Stimulated activated CD4-positive, alpha-beta T cell treated with anti-CD3 and anti-CD28 coated beads, Interleukin-4, amount 100 ng/mL, for 48 hours (primary cell): ENCODE measurements at regions not wholly inside any gene's neighbourhood (a gene's known extent, or its start where the extent isn't known, plus 50 kb on each side); places are given as distances from the start of the nearest gene placed in this dataset.
"Not testable (repeated sequence)": the region's sequence is repeated elsewhere in the genome, so short reads cannot be mapped to it uniquely, and the experiment has no call there.

ENCODE experiments used
- DNase-seq, 2 donors: peaks; one replicate each; pipeline ENCODE4 v3.0.0-alpha.2; 2020; ENCODE audit warnings: low read depth in 2 of 2

GRCh38 chr2:109669731-109670130 is 55.6 kb downstream of the SOWAHC start:
- no peak for DNase-seq

- no peak for DNase-seq
These were observed 56.6 kb downstream of the SOWAHC start for GRCh38 chr2:109670556-109671411.

DNA sequence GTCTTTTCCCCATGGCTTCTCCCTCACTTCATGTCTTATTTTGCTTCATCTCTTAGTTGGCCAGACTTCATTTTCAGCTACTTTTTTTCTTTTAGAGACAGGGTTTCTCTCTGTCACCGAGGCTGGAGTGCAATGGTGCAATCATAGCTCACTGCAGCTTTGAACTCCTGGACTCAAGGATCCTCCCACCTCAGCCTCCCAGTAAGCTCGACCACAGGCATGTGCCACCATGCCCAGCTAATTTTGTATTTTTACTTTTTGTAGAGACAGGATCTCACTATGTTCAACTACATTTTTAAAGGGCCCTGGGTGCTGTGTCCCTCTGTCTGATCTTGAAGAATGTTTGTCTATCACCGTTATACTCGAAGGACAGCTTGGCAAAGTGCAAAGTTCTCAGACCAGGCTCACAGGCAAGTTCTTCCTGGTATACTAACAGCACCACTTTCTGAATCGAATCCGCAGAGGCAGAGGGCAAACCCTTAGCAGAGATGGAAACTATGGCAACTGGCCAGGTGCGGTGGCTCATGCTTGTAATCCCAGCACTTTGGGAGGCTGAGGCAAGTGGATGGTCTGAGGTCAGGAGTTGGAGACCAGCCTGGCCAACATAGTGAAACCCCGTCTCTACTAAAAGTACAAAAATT is 60.9 kb downstream of the SOWAHC start:
- no peak for DNase-seq

GRCh38 chr2:109675666-109676345 is 61.6 kb downstream of the SOWAHC start:
- no peak for DNase-seq

DNA sequence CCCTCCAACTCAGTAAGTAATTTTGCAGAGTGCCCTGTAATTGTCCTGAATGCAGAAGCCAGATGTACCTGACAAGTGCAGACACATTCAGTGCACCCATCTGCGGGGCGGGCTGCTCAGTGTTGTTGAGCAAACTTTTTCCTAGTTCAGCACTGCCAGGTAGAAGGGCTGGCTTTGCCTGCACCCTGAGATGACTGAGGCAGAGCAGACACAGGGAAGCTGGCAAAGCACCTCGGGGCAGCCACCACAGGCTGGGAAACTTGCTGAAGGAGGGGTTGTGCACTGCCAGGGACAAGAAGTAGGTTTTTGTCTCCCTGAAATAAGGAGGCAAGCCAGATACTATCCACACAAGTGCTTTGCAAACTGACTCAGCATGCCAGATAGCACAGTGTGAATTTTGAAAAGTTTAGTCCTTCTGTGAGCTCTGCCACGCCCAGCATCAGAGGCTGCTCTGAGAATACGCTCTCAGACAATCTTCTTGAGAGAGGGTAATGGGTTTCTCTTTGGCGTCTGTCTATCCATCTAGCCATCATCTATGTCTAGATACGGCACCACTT is 62.3 kb downstream of the SOWAHC start:
- DNase-seq = no peak

- DNase-seq = not testable (repeated sequence)
These were observed 63.1 kb downstream of the SOWAHC start for GRCh38 chr2:109677121-109677731.

DNA sequence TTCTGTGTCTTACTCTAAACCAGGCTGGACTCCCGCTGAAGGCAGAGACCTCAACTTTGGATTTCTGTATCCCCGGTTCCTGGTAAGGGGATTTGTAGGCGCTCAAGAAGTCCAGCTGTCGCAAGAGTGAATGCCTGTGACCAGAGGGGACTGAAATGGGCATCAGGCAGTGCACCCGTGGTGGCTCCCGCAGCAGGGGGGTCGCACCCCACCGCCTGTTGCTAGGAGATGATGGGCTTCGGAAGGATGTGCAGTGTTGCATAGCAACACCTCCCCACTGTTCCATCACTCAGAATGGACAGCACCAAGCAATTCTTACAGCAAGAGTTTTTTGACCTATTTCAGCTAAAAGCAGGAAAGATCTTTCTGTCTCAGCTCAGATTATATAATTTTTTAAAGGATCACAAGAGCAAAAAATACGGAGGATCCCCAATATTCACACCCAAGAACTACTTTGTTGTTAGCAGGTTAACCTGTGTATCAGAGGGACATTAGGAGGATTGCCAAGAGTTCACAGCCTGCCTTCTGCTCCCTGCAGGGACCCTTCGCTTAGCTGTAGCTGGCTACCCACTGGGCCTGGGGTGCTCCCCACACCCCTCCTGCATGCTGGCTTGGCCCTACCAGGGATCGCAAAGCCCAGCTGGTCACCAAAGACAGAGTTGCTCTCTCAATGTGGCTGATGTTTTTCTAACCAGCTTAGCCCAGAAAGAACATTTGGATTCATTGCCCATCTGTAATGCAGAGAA is 63.8 kb downstream of the SOWAHC start:
- no peak for DNase-seq

DNA sequence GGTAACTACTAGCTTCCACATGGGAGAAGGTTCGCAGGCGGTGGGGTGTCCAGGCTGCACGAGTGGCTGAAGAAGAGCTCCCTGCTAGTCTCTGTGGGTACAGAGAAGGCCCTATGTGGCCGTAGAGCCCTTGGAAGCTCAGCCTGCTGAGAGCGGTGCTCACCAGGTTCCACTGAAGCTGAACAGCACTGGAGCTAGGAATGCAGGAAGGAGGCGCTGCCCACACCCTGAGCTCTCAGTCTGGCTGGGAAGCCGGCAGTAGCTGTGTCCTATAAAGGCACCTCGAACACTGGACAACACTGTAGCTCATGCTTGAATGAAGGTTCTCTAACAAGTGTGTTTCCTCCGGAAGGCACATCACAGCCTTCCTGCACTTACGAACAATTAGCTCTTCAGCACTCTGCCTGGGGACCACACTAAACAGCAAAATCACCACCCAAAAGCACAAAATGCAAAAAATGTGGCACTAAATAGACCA is 64.6 kb downstream of the SOWAHC start:
- DNase-seq = not testable (repeated sequence)

- no peak for DNase-seq
These were observed 65.1 kb downstream of the SOWAHC start for GRCh38 chr2:109679225-109679624.

DNA sequence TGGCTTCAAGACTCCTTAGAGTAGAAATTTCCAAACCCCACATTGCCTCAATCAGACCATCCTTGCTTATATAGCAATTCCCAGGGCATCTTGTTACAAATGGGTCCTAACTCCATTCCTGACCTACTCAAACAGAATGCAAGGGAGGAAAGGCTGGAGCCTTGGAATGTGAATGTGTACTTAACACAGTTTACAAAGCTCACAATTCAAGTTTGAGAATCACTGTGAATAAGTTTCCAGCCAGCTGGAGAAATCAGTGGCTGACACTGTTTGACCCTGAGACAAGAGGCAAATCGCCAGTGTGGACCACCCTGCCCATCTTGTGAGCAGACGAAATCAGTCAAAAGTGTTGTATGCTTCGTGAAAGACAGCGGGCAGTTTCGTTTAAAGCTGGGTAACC is 65.5 kb downstream of the SOWAHC start:
- DNase-seq = no peak

- no peak for DNase-seq
These were observed 66.5 kb downstream of the SOWAHC start for GRCh38 chr2:109680523-109681297.

DNA sequence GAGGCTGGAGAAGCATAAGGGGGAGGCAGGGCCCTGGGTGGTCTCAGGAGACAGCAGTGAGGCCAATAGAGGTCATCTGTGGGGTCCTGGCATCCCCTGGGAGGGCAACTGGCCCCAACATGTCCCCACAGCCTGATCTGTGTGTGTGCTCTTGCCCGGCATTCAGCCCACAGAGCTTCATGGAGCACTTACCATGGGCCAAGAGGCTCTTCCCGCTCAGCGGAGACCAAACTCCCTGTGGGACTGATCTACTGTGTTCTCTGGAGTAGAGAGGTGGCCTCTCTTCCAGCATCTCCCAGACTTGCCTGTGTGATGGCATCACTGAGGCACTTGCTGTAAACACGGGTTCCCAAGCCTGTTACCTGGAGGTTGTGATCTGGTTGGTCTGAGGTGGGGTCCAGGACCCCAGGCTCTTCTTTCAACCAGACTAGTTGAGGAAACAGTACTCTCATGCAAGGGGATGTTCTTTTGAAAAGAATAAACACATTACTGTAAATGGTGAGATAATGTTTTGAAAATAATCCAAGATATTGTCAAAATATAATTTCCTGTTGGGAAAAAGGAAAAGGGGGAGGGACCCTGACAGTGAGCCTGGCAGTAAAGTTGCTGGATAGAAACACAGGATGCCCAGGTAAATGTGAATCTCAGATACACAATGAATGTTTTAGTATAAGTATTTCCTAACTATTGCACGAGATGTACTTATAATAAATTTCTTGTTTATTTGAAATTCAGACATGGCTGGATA is 67.6 kb downstream of the SOWAHC start:
- no peak for DNase-seq

GRCh38 chr2:109683452-109683851 is 69.3 kb downstream of the SOWAHC start:
- no peak for DNase-seq

DNA sequence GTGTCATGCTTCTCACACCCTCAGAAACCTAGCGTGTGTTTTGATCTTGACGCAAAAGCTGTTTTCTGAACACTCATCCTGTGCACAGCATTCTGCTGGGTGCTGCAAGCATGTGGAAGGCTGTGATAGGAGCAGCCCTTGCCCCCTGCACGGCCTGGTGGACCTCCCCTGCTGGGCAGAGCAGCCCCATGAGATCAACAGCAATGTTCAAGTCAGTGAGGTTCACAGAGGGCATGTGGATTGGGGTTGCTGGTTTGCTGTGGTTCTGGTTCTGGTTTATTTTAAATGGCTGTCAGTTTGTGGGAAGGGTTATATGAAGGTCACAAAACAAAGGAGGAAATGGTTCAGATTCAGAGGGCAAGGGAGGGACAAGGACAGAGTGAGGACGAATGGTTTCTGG is 71.3 kb downstream of the SOWAHC start:
- no peak for DNase-seq

DNA sequence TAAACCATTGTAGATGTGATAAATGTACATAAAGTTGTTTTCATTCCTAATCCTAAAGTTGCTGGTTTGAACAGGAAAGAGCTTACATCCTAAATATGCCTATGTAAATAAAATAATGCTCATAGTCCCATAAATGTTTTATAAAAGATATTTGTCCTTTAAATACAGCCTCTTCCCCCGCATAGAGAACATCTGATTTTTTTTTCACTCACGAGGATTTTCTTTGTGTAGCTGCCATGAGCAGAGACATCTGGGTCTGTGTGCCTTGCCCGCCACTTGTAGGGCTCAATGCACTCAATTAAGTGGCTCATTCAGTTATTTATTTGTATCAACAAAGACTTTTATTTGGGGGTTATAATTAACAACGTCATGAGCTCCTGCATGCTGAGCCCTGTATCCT is 72.8 kb downstream of the SOWAHC start:
- DNase-seq = no peak

DNA sequence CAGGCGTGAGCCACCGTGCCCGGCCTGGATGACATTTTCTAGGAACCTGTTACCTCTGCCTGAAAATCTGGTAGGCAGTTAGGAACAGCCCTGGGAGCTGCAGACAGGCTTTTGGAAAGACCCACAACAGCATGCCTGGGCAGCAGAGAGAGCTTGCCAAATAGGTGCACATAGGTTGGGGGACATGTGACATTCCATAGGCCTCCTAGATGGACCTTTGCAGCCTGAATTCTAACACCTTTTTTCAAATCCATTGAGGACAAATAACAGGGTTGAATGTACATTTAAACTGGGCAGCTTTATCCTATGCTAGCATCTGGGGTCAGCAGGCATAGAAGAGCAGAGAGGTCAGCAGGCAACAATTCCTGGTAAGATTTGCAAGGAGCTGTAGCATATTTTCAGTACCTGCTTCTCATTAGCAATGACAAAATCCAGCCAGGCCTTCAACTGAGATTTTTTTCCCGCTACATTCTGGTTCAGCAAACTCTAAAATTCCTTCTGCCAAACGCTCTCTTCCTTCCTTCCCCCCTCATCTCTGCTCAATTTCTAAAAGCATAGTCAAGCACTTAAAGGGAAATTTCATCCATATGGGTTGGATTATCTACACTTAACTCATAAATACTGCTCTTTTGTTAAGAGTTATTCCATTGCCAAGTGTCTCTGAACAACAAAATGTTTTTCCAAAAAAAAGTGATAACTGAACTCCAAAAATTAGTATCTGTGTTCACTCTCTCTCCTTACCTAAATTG is 75.2 kb downstream of the SOWAHC start:
- DNase-seq = no peak

- no peak for DNase-seq
These were observed 75.8 kb downstream of the SOWAHC start for GRCh38 chr2:109689973-109690372.

DNA sequence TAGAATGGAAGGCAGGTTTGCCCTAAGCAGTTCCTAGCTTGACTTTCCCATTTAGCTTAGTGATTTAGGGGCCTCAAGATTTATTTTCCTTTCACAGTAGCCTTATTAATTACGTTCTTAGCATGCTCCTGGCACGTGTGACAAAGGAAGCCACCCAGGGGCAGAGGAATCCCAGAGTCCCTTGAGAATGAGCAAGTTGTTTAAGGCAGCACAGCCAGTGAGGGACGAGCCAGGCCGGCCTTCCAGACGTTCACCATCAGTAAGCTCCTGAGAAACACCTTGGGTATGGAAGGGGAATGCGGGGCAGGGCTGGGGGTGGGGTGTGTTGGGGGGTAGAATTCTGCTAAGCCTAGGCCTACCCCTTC is 76.3 kb downstream of the SOWAHC start:
- no peak for DNase-seq
